ENCODE measurements at regions not wholly inside any gene's neighbourhood (a gene's known extent, or its start where the extent isn't known, plus 50 kb on each side); places are given as distances from the start of the nearest gene placed in this dataset.
"Not testable (repeated sequence)": the region's sequence is repeated elsewhere in the genome, so short reads cannot be mapped to it uniquely, and the experiment has no call there.

DNA sequence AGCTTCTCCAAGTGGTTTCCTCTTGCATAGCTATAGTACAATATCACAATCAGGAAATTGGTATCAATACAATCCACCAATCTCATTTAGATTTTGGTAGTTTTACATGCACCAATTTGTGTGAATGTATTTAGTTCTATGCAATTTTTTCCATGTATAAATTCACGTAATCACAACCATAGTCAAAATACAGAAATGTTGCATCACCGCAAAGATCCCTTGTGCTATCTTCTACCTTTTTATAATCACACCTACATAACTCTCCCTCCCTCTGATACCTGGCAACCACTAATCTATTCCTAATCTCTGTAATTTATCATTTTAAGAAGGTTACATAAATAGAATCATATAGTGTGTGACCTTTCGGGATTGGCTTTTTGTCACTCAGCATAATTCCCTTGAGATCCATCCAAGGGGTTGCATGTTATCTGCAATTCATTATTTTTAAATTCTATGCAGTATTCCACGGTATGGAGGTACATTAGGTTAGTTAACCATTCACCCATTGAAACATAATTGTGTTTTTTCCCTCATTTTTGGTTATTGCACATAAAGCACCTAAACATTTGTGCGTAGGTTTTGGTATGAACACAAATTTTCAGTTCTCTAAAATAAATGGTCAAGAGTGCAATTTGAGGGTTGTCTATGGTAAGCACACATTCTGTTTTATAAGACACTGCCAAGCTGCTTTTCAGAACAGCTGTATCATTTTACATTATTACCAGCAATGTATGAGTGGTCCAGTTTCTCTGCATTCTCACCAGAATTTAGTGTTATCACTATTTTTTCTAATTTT, 95.1 kb upstream of the SLC22A23 start:
- DNase-seq (ENCODE audit: low spot score): no peak

DNA sequence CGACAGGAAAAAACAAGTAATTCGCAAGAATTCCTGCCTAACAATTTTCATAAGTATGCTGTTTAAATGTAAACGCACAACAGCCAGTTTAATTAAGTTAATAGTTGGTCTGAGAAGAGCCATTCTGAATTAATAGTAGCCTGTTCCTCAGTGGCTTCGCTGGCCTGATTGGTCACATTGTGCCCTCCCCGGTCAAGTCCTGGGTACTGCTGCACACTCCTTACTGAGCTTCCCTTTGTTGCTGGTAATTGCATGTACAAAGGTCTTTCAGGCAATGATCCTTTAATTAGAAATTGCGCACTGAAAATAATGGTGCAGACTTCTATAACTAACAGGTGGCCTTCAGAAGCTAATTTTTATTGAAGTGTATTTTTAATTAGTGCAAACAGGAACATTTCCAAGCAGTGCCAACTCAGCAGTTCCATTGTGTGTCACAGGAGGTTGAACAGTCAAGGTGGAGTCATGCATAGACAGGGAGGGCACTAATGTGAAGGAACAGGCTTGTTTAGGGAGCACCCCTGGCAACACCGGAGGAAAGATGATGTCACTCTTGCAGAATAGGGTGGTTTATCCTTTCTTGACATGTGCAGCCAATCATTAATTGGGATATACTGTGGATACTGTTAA, 92.6 kb upstream of the SLC22A23 start:
- no peak for DNase-seq (ENCODE audit: low spot score)

DNA sequence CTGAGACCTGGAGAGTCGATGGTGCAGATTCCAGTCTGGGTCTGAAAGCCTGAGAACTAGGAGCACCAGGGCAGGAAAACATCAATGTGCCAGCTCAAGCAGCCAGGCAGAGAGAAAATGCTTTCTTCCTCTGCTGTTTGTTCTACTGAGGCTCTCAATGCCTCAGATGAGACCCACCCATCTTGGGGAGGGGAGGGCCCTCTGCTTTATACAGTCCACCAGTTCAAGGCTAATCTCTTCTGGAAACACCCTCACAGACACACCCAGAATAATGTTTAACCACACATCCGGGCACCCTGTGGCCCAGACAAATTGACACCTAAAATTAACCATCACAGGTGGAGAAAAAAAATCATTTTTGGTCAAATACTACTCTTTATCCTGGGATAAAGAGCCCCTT, 89.3 kb upstream of the SLC22A23 start:
- DNase-seq (ENCODE audit: low spot score): no peak

DNA sequence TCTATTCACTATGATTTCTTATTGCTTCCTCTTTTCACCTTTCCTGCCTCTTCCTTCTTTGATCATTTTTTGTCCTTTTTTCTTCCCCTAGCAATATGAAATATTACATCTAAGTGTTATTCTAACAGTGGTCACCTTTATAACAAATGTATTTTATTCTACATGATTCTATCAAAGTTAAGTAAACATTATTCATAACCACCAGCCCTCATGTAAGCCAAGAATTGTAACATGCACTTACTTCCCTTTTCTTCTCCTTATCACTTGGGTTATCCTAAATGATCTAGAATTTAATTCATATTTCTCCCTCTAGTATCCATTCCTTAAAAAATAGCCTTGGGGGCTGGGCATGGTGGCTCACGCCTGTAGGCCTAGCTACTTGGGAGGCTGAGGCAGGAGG, 88.3 kb upstream of the SLC22A23 start:
- DNase-seq (ENCODE audit: low spot score): no peak

DNA sequence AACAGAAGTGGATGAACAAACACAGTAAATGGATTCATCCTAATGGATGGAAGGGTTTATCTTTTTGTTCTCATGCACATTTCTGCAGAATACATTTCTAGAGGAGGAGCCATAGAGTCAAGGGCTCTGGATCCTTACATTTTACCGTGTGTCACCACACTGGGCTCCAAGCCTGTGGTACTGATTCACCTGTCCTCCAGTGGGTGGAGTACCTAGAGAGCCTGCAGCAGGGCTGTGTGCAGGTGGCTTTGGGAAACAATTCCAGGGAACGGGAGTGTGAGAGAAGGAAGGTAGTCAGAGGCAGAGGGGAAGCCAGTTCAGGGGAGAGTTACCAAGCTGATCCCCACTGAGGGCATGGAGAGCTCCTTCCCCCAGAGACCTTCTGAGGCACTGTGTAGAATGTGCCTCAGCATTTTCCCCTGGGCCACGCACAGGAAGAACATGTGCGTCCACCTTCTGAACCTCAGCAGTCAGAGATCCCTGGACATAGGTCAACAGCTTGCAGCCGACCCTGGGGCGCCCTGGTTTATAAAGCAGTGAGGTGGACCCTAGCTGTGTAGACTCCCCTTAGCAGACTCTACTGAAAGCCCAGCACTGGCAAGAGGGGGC, 85.3 kb upstream of the SLC22A23 start:
- DNase-seq (ENCODE audit: low spot score): peak; percentile 2

DNA sequence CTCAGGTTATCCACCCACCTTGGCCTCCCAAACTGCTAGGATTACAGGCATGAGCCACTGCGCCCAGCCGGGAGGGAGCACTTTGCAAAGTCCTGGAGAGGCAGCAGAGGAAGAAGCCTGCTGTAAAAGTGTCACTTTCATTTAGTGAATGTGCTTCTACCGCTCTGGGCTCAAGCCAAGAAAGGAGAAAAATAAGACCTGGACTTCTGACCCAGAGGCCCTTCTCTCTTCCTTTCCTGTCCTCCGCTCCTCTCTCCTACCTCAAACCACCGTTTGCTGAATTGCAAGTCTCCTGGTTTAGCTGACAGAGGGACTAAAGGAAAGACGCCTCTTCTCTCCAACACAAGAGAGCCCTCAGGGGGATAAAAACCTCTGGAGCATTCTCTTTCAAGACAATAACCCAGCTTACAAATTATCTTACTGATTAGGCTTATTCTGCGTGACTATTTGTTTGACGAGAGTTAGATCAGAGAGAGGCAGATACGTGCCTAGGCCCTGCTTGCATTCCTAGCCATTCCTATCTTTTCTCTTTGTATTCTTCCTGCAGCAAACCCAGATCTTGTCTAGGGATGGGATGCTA, 84.2 kb upstream of the SLC22A23 start:
- peak; percentile 2 for DNase-seq (ENCODE audit: low spot score)

DNA sequence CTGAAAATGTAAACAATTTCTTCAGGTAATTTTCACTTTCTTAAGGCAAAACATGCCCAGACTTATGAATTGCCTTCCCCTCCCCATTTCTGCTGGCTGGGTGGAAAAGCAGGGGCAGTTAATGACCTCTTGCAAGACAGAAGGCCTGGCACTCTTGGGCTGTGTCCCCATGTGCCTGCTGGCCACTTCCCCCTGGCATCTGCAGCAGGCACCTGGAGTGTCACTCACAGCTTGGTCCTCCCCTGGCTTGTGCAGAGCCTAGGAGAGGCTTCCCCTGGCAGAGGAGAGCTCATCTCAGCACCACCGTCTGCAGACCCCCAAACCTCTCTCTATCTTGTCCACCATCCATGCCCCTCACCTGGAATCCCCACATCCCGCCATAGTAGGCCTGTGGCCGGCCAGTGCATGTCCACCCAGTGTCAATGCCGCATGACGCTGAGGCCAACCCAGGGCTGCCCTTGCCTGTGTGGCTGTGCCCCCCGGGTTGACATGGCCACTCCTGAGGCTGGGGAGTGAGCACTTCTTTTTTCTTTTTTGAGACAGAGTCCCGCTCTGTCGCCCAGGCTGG, 83.5 kb upstream of the SLC22A23 start:
- peak; percentile 6 for DNase-seq (ENCODE audit: low spot score)

DNA sequence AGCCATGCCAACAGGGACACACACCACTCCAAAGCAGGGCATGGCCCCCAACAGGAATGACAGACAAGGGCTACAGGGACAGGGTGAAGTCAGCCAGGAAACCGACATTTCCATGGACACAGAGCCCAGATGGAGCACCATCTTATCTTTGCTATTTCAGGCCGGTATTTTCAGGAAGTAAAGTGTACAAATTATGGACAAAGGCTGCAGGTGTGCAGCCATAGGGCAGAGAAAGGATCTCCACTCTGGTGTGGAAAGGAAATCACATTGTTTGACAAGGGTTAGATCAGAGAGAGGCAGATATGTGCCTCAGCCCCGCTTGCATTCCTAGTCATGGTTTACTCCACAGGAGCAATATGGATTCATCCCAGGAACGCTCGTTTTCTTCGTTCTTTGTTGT, 81.7 kb upstream of the SLC22A23 start:
- DNase-seq (ENCODE audit: low spot score): peak; percentile 2

DNA sequence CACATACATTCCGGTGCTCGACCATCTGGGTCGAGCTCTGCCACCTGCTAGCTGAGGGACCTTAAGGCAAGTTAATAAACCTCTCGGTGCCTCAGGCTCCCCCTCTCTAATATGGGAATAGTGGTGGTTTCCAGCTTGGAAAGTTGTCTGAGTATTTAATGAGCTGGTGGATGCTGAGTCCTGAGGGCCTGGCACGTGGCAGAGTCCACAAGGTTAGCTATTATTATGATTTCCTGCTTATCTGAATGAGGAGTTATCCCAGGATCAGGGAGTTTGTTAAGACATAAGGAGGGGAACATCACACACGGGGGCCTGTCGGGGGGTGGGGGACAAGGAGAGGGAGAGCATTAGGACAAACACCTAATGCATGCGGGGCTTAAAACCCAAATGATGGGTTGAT, 80.1 kb upstream of the SLC22A23 start:
- no peak for DNase-seq (ENCODE audit: low spot score)

DNA sequence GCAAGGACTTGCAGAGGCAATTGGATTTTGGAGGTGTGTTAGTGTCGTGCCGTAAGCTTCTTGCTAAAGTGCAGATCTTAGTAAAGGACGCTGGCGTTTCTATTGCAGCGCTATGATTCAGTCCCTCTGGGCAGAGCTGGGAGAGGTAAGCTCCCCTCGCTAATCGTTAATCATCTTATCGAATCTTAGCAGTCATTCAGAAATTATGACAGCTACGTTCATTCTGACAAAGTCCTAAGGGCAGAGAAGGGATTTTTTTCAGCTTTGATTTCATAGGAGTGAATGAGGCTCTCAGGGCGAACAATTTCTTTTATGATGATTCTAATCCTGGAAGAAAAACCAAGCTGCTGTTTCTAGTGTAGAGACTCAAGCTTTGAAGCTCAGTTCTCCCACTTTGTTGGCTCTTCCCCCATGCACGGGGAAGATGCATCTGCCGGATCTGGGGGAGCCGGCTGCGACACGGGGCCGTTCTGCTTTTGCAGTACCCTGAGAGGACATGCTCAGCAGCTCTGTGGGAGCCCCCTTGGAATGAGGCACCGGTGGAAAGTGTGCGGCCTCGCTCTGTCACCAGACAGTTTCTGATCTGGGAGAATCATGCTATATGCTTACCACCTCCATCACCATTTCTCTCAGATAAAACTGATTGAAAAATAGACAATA, 79.1 kb upstream of the SLC22A23 start:
- peak; percentile 2 for DNase-seq (ENCODE audit: low spot score)

DNA sequence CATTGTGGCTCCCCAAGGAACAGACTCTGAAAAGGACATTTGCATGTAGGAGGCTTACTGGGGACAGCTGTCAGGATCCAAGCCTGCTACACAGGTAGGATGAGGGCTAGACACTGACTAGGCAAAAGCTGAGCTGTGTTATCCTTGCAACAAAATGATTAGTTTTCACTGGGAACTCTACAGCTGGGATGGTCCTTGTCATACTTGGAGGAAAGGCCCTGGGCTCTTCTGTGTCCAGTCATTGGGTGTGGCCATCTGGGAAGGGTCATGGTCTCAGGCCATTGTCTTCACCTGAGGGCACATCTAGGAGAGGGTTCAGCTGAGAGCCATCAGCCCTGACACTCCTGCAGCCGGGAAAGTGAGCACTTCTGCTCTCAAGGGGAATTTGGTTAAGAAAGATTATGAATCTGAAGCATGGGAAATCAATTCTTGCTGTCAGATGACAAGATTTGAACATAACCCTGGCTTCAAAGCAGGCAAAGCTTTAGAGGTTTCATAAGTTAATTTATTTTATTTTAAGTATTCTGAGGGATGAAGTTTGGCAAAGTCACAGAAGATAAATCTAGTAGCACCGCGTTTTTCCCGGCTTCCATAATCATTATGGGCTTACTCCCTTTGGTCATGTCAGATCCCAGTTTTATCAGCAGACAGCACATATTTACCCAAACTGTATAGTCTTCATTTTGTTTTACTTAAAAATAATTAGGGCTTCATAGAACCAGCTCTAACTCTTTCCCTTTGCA, 78.4 kb upstream of the SLC22A23 start:
- DNase-seq (ENCODE audit: low spot score): peak; percentile 6

DNA sequence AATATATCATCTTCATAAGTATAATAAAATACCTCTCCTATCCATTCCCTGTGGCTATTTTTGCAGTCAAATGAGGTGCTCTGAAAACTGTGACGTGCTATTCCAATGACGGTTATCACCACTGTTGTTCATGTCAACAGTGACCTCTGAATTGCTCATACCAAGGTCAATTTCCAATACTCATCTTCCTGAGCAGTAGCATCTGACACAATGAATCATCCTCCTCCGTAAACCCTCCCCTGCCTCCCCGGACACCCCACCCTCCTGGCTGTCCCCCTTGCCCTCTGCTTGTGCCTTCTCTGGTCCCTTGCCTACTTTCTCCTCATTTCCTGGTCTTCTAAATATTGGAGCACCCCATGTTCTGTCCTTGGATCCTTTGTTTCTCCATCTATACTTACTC, 77.7 kb upstream of the SLC22A23 start:
- peak; percentile 45 for DNase-seq (ENCODE audit: low spot score)

DNA sequence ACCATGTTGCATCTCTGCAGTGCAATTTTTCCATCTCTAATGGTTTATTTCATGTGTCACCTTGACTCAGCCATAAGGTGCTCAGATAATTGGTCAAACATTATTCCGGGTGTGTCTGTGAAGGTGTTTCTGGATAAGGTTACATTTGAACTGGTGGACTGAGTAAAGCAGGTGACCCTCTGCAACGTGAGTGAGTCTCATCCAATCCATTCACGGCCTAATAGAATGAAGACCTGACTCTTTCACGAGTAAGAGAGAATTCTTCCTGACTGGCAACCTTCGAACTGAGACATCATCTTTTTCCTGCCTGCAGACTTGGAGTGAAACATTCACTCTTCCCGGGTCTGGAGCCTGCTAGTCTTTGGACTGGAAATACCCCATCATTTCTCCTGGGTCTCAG, 77.1 kb upstream of the SLC22A23 start:
- no peak for DNase-seq (ENCODE audit: low spot score)

DNA sequence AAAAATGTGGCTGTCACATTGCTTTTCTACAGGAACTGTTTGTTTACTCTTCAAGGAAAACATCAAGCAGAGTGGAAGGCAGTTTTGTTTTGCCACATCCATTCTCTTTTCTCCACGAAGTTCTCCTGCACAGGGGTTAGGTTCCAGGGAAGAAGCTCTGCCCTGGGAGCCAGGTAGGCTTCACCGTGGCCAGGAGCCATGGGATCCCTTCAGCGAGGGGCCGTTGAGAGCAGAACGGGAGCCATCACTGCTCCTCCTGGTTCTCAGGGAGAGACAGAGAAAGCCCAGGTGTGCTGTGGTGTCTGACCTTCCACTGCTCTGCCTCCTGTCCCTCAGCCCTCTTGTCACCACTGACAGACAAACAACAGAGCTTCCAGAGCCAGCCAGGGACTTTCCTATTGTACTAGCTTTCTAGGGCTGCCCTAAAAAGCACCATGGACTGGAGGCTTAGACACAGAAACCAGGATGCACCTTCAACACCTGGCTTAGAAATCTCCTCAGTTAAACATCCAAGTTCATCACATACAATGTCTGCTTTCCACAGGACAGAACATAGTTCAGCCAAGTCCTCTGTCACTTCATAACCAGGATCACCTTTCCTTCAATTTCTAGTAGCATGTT, 75.6 kb upstream of the SLC22A23 start:
- no peak for DNase-seq (ENCODE audit: low spot score)

DNA sequence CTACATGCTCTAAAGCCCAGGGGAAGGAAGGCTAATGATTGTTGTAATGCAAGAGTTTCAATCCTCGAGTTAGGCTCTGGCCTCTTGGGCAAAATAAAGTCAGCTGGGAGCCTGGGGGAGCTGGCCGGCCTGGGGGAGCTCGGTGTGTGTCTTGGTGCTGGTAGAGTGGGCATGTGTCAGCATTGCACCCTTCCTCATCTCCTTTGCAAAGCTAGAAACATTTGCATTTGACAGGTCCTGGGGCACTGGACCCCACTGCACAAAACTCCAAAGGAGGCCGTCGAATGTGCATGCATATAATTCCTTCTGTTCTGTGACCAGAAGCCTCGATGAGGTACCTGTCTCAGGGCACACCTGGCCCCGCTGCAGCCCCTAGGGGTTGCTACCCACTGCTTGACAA, 74.6 kb upstream of the SLC22A23 start:
- DNase-seq (ENCODE audit: low spot score): no peak

DNA sequence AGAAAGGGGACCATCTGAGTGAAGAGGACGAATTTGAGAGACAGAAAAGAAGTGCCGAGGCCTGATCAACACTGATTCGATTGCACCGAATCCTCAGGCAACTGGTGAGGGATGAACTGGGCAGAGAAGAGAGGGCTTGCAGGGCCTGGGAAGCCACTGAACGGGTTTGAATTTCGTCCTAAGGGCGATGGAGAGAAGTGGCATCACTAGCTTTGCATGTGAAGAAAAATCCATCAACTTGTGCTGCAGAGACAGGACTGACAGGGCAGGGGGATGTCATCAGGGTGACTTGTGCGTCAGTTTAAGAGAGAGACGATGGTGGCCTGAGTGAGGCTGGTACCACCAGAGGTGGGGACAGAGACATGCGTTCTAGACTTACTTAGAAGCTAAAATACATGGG, 73.7 kb upstream of the SLC22A23 start:
- no peak for DNase-seq (ENCODE audit: low spot score)

DNA sequence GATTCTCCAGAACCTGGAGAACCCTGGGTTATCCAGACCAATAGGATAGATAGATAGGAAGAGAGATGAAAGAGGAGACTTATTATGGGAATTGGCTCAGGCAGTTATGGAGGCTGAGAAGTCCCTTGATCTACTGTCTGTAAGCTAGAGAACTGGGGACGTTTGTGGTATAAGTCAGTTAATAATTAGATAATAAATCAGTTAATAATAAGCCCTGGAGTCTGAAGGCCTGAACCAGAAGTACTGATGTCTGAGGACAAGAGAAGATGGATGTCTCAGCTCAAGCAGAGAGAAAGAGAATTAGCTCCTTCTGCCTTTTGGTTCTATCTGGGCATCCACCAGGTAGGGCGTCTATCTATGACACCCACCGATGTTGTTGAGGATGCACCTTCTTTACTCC, 72.9 kb upstream of the SLC22A23 start:
- no peak for DNase-seq (ENCODE audit: low spot score)

DNA sequence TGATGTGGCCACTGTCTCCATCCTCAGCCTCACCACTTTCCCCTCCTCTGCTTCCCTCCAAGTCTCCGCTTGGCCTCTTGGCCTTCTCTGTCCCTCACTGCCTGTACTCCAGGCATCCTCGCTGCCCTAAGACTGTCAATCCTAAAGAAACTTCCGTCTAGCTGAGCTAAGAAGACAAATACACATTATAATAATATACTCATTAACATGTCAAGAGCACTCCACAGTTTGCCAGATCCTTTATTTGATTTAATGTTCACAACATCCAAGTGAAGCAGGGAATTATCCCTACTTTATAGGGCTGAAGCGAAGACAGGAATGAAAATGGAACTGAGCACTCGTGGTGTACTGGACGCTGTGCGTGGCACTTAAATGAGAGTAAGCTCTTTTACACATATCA, 72.4 kb upstream of the SLC22A23 start:
- DNase-seq (ENCODE audit: low spot score): no peak

DNA sequence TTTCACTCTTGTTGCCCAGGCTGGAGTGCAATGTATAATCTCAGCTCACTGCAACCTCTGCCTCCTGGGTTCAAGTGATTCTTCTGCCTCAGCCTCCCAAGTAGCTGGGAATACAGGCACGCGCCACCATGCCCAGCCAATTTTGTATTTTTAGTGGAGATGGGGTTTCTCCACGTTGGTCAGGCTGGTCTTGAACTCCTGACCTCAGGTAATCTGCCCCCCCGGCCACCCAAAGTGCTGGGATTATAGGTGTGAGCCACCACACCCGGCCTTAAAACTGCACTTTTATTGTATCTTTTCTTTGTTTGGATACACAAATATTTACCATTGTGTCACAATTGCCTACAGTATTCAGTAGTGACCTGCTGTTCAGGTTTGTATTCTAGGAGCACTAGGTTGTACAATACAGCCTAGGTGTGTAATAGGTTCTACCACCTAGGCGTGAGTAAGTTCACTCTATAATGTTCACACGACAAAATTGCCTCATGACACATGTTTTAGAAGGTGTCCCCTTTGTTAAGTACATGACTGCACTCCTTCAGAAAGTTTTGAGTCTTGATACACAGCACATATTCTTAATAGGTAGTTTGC, 71.3 kb upstream of the SLC22A23 start:
- not testable (repeated sequence) for DNase-seq (ENCODE audit: low spot score)

DNA sequence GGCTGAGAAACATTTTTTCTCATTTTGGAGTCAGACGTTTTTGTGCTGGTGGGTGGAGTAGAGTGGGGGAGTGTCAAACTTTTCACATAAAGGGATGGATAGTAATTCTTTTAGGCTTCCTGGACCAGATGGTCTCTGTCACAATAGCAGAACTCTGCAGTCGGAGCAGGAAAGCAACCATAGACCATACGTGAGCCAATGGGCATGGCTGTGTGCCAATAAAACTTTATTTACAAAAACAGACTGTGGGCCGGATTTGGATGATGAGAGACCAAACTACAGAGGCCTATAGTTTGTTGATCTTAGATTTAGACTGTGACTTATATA, 70.8 kb upstream of the SLC22A23 start:
- DNase-seq (ENCODE audit: low spot score): no peak
